Astrocyte of the spinal cord (primary cell): ENCODE measurements at regions not wholly inside any gene's neighbourhood (a gene's known extent, or its start where the extent isn't known, plus 50 kb on each side); places are given as distances from the start of the nearest gene placed in this dataset.

Source experiments
- DNase-seq: peaks from one replicate; pipeline ENCODE4 v3.0.0; 2011; ENCODE audit warnings: low read depth, low spot score
- H3K4me3 ChIP-seq: 2 replicates; pipeline ENCODE4 v1.5.1; 2011; ENCODE audit warnings: low read depth, mild to moderate bottlenecking, low read length, moderate library complexity
- CTCF ChIP-seq: IDR thresholded peaks from 2 replicates; pipeline ENCODE4 v1.5.1; 2012; ENCODE audit warnings: low read depth, mild to moderate bottlenecking, low read length, inconsistent platforms
- in situ Hi-C: cut with HindIII; loops from 2 replicates; pipeline ENCODE4 v1.10.0; 2017; ENCODE audit warnings: low sequenced_read_pairs

GRCh38 chr18:27778441-27778840 is 398.5 kb downstream of the CDH2 start:
- DNase-seq: peak; percentile 52
- in situ Hi-C loops: no loop called here
- TF ChIP-seq CTCF: peak; percentile 69

DNA sequence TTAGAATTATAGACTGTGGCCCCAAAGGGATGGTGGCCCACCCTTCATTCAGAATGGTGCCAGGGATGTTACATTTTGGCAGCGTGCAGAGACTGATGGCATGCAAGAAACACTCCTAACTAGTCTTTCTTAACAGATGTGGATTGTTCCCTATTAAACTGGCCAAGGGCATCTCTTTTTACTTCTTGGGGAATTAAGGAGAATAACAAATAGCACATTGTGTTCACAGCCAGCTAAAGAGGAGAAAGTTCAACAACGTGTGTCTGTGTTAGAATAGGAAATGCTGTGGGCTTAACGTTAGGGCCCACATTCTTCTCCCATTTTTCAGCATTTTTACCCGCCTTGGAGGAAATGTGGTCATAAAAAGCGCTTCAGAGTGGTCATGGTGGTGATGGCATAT is 404.8 kb downstream of the CDH2 start:
- in situ Hi-C loops: no loop called here

More at GRCh38 chr18:27778441-27778840, 398.5 kb downstream of the CDH2 start:
- H3K4me3 ChIP-seq: no peak overlapping the region

DNA sequence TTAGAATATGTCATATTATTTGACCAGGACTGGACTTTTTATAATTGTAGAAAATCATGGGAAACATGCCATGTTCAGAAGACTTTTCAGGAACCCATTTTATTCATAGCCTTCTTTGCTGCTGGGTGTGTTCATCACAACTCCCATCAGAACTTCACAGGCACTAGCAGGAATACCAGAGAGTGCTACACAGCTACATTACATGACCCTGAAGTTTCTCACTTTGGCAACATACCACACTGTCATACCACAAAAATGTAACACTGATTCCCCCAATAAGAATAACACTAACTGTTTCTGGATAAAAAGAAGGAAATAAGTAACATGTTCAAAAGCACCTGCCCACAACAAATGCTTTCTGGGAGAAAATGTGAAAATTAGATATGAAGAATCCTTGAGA is 405.4 kb downstream of the CDH2 start:
- no peak for DNase-seq
- in situ Hi-C loops: no loop called here
- TF ChIP-seq CTCF: no peak
- no peak overlapping the region for H3K4me3 ChIP-seq

More for the DNA sequence above, 404.8 kb downstream of the CDH2 start:
- TF ChIP-seq CTCF: no peak
- DNase-seq: no peak
- no peak overlapping the region for H3K4me3 ChIP-seq

DNA sequence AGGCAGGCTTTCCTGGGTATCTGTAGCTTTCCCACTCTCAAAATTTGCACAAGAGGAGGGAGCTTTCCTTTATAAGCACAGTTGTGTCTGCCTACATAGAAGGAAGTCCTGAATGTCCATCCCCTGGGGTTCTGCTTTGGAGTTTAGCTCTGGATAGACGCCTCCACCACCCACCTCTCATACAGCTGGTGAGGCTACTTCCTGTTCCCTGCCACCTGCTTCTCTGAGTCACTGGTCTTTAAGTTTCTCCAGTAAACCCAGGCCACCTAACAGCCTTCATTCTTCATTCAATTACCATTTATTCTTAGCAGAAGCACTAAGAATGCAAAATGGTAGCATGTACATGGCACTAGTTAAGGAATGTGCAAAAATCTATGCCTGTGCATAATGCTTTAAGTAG is 407.8 kb downstream of the CDH2 start:
- no peak for TF ChIP-seq CTCF
- DNase-seq: no peak
- no peak overlapping the region for H3K4me3 ChIP-seq
- in situ Hi-C loops: no loop called here

DNA sequence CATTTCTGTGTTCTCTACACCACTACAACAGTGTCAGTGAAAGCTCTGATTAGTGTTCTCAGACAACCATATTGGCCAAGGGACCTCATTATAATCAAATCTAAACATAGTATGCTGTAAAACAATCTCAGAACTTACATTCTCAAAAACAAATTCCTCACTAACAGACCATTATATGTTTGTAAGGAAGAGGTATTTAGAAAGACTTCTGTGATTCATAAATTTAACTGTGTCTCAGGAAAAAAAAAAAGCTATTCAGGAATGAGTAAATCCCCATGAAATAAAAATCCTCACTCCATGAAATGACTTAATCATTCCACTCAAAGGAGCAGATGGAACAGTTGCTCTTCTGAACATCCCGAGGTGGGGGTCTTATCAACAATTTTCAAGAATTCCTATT is 413.0 kb downstream of the CDH2 start:
- no peak for DNase-seq
- no peak overlapping the region for H3K4me3 ChIP-seq
- no peak for TF ChIP-seq CTCF
- in situ Hi-C loops: no loop called here

DNA sequence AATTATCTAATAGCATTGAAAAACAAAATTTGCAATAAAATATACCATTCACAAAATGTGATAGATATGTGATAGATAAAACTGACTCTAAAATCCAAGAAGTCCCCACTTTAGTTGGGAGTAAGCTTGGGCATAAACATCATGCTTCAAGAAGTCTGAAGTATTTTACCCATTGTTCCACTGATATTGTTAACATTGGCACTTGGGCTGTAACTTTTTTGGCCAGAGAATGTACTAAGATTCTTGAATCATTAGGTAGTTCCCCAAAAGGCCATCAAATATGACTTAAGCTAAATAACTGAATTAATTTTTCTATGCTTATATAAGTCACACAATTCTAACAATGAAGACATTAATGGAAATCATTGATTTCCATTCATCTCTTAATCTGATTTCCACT is 413.6 kb downstream of the CDH2 start:
- no peak for TF ChIP-seq CTCF
- H3K4me3 ChIP-seq: no peak overlapping the region
- in situ Hi-C loops: no loop called here
- DNase-seq: no peak

DNA sequence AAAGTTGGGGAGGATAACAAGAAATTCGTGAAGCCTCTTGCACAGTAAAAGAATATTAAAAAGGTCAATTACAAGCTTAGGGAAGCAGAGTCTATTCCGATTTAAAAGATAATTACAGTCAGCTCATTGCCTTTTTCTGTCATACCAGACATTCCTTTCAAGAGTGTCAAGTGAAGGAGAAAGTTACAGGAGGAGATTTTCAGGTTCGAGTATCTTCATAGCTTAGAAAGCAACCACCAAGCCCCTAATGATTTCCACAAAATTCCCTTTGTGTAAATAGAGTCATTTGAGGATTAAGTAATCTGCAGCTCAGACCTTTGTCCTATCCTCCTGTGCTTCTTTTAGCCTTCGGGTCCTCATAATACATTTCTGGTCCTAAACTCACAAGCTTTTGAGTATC is 414.9 kb downstream of the CDH2 start:
- no peak overlapping the region for H3K4me3 ChIP-seq
- no peak for TF ChIP-seq CTCF
- no peak for DNase-seq
- in situ Hi-C loops: no loop called here
